Neural cell (in vitro differentiated cells): ENCODE measurements at regions not wholly inside any gene's neighbourhood (a gene's known extent, or its start where the extent isn't known, plus 50 kb on each side); places are given as distances from the start of the nearest gene placed in this dataset.

Experiments
- EP300 ChIP-seq: fragments of 450-650 bp; conservative IDR thresholded peaks from 2 replicates; pipeline ENCODE4 v1.6.1; 2014; ENCODE audit warnings: antibody characterized with exemption, mild to moderate bottlenecking, moderate library complexity; ENCODE audit not compliant: poor library complexity, severe bottlenecking
- MXI1 ChIP-seq: fragments of 450-650 bp; conservative IDR thresholded peaks from 2 replicates; pipeline ENCODE4 v1.6.1; 2014; ENCODE audit warnings: antibody characterized with exemption, mild to moderate bottlenecking; ENCODE audit not compliant: poor library complexity, severe bottlenecking
- POLR2AphosphoS5 ChIP-seq: IDR thresholded peaks from 2 replicates; pipeline ENCODE4 v1.6.1; 2012
- TF ChIP-seq, protein P1 (sequence below): IDR thresholded peaks from 2 replicates; pipeline ENCODE4 v1.6.1; 2012; ENCODE audit warnings: borderline replicate concordance

- no peak for TF ChIP-seq MXI1
- TF ChIP-seq POLR2AphosphoS5: no peak
- TF ChIP-seq EP300: no peak
- TF ChIP-seq, protein P1, sequence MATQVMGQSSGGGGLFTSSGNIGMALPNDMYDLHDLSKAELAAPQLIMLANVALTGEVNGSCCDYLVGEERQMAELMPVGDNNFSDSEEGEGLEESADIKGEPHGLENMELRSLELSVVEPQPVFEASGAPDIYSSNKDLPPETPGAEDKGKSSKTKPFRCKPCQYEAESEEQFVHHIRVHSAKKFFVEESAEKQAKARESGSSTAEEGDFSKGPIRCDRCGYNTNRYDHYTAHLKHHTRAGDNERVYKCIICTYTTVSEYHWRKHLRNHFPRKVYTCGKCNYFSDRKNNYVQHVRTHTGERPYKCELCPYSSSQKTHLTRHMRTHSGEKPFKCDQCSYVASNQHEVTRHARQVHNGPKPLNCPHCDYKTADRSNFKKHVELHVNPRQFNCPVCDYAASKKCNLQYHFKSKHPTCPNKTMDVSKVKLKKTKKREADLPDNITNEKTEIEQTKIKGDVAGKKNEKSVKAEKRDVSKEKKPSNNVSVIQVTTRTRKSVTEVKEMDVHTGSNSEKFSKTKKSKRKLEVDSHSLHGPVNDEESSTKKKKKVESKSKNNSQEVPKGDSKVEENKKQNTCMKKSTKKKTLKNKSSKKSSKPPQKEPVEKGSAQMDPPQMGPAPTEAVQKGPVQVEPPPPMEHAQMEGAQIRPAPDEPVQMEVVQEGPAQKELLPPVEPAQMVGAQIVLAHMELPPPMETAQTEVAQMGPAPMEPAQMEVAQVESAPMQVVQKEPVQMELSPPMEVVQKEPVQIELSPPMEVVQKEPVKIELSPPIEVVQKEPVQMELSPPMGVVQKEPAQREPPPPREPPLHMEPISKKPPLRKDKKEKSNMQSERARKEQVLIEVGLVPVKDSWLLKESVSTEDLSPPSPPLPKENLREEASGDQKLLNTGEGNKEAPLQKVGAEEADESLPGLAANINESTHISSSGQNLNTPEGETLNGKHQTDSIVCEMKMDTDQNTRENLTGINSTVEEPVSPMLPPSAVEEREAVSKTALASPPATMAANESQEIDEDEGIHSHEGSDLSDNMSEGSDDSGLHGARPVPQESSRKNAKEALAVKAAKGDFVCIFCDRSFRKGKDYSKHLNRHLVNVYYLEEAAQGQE: no peak
Measured at GRCh38 chr13:62924395-62924794, 1508.7 kb upstream of the PCDH20 start.
